ENCODE measurements at regions not wholly inside any gene's neighbourhood (a gene's known extent, or its start where the extent isn't known, plus 50 kb on each side); places are given as distances from the start of the nearest gene placed in this dataset.
A peak's percentile ranks its signal among the peaks of the same experiment; 100 is the strongest.

DNA sequence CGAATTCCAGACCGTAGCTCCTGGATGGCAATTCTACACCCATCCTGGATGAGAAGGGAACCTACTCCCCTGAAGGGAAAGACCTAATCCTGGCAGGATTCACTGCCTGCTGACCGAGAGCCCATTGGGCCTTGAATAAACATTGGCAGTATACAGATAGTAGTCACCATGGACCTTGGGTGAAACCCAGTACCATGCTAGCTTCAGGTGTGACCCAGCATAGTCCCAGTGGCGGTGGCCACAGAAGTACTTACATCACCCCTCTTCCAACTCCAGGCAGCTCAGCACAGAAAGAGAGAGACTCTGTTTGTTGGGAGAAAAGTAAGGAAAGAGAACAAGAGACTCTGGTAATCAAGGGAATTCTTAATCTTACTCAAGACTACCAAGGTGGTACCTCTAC lies 97.2 kb upstream of the SLC13A1 start:
- H2BK12ac ChIP-seq (ENCODE audit: insufficient read length, low read depth, low read length) = no peak overlapping the region
- H4K8ac ChIP-seq (replicated peaks; ENCODE audit: insufficient read length, low read depth, low read length) = no peak overlapping the region
- H3K79me2 ChIP-seq (ENCODE audit: insufficient read depth, low read length) = no peaks in the 10 kb centered on the region
- H2AFZ ChIP-seq (ENCODE audit: low read length) = no peak overlapping the region
- H3K23me2 ChIP-seq (ENCODE audit: insufficient read length, low read depth, low read length, poor library complexity, severe bottlenecking) = no peaks in the 10 kb centered on the region
- H2AK5ac ChIP-seq (ENCODE audit: insufficient read length, low read length) = no peak overlapping the region
- no peak overlapping the region for H2BK5ac ChIP-seq (ENCODE audit: insufficient read length, low read length)
- peaks cover 7 to 11% of the 10 kb centered on the region in 2 experiments for H3K4me1 Mint-ChIP-seq
- H3K4me1 ChIP-seq (ENCODE audit: insufficient read depth, low read length) = no peaks in the 10 kb centered on the region
- H3K4me3 Mint-ChIP-seq = no peak overlapping the region
- no peak overlapping the region for H4K91ac ChIP-seq (ENCODE audit: insufficient read length, low read depth, low read length)
- H3K4ac ChIP-seq (ENCODE audit: low read depth, low read length) = no peak overlapping the region
- no peak overlapping the region for H3K56ac ChIP-seq (ENCODE audit: insufficient read length, low read depth, low read length)
- no peak overlapping the region for H3T11ph ChIP-seq (ENCODE audit: low read length)
- no peak overlapping the region for H3K14ac ChIP-seq (ENCODE audit: insufficient read depth, low read length)
- no peaks in the 10 kb centered on the region for H4K20me1 ChIP-seq (ENCODE audit: control insufficient read depth, insufficient read depth, insufficient read length)
- WGBS (ENCODE audit: extremely low coverage, insufficient read length, low lambda C conversion rate) = no CpG with 5 or more reads among the region's 4 CpGs
- no peak for DNase-seq
- H3K9ac ChIP-seq (ENCODE audit: extremely low read depth, insufficient read length, low read length) = no peak overlapping the region
- no peak overlapping the region for H3K27ac ChIP-seq (ENCODE audit: insufficient read length, low read depth, low read length)
- no peak overlapping the region for H2BK15ac ChIP-seq (ENCODE audit: low read depth, low read length)
- no peak overlapping the region for H3K4me2 ChIP-seq (ENCODE audit: insufficient read depth, insufficient read length, low read length)
- no peak overlapping the region for H2BK120ac ChIP-seq (ENCODE audit: low read depth, low read length, poor library complexity, severe bottlenecking)
- H3K27me3 ChIP-seq (ENCODE audit: insufficient read depth, low read length) = no peaks in the 10 kb centered on the region
- no peak overlapping the region for H3K23ac ChIP-seq (ENCODE audit: insufficient read length, low read depth, low read length)
- H3K27me3 Mint-ChIP-seq (ENCODE audit: low read depth) = no peaks in the 10 kb centered on the region
- no peak overlapping the region for H3K18ac ChIP-seq (ENCODE audit: insufficient read length, low read depth, low read length)
- H2BK20ac ChIP-seq (ENCODE audit: low read depth, low read length, poor library complexity, severe bottlenecking) = no peak overlapping the region
- H3K79me1 ChIP-seq (ENCODE audit: insufficient read depth, low read depth, low read length, poor library complexity, severe bottlenecking) = no peaks in the 10 kb centered on the region
- H3K36me3 Mint-ChIP-seq (ENCODE audit: insufficient read depth in 1 of 3, low read depth in 3 of 3) = no peaks in the 10 kb centered on the region; a peak in 1 of 7 replicates
- H3K9me3 ChIP-seq (ENCODE audit: control insufficient read depth, low read depth, low read length) = no peaks in the 10 kb centered on the region
- TF ChIP-seq CTCF (conservative IDR thresholded peaks at IDR 0.05) = no peak
- H4K5ac ChIP-seq (ENCODE audit: insufficient read length, low read depth, low read length) = no peak overlapping the region
- H3K9me3 Mint-ChIP-seq = peaks cover 0 to 6% of the 10 kb centered on the region in 2 experiments; a peak in 3 of 5 replicates
- peak overlapping the region in 1 of 3 experiments; percentile 88; a peak in 1 of 7 replicates for H3K27ac Mint-ChIP-seq

Data from H9 (cell line).